ENCODE measurements at regions not wholly inside any gene's neighbourhood (a gene's known extent, or its start where the extent isn't known, plus 50 kb on each side); places are given as distances from the start of the nearest gene placed in this dataset.

DNA sequence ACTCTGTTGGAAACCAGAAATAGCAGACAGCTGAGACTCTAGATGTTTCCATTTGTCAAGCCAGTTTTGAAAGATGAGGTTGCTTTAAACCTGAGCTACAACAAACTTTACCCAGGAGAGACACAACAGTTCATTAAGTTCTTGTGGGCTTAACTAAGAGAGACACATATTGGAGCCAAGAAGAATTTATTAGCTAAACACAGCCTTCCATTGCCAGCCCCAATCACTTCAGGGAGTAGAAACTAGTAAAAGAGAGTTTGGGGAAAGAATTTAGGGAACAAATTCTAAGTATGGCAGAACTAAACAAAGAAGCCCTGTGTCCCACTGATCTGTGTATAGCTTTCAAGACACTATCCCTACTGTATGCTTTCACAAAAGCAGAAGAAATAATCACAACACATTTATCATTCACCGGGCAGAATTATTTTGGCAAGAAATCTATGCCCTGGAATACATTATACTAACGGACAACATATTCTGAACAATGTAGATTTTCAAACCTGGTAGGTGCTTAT is 87.3 kb upstream of the KAZN start:
- H3K4me2 ChIP-seq (replicated peaks; ENCODE audit: extremely low read depth, low read length, poor library complexity, severe bottlenecking) = no peak overlapping the region
- H3K9me3 Mint-ChIP-seq = peaks cover 0 to 3% (median 0%) of the 10 kb centered on the region in 7 donors
- no peak overlapping the region for H3K27ac Mint-ChIP-seq
- peaks cover 0 to 2% of the 10 kb centered on the region in 2 donors for H3K27me3 ChIP-seq (ENCODE audit: control insufficient read depth in 2 of 2, insufficient read depth in 2 of 2, low read length in 2 of 2)
- H3K36me3 ChIP-seq (replicated peaks in 1 of 2; ENCODE audit: control insufficient read depth in 1 of 2, insufficient read depth in 2 of 2, low read length in 2 of 2) = no peaks in the 10 kb centered on the region
- no peak overlapping the region for H3K4me3 ChIP-seq (replicated peaks in 1 of 3; ENCODE audit: low read depth in 2 of 3, low read length in 3 of 3)
- no CpG with 5 or more reads among the region's 2 CpGs for WGBS (ENCODE audit: insufficient coverage)
- no peaks in the 10 kb centered on the region for H4K20me1 ChIP-seq (ENCODE audit: insufficient read depth, low read length)
- no peaks in the 10 kb centered on the region for H3K9me3 ChIP-seq (replicated peaks in 1 of 2; ENCODE audit: control insufficient read depth in 1 of 2, insufficient read depth in 1 of 2, low read length in 2 of 2)
- H2AFZ ChIP-seq (ENCODE audit: insufficient read depth, low read depth, low read length, poor library complexity, severe bottlenecking) = no peak overlapping the region
- H3K4me3 Mint-ChIP-seq = no peak overlapping the region
- H3K36me3 Mint-ChIP-seq = no peaks in the 10 kb centered on the region
- H3K4me1 ChIP-seq (ENCODE audit: control insufficient read depth in 1 of 2, insufficient read depth in 2 of 2, low read length in 2 of 2) = no peaks in the 10 kb centered on the region
- H3K4me1 Mint-ChIP-seq = no peaks in the 10 kb centered on the region
- peaks cover 0 to 20% (median 4%) of the 10 kb centered on the region in 3 donors for H3K27me3 Mint-ChIP-seq (ENCODE audit: low read depth in 3 of 3)
- H3K79me2 ChIP-seq (ENCODE audit: insufficient read depth, low read length) = no peaks in the 10 kb centered on the region
- no peak overlapping the region for H3K27ac ChIP-seq (ENCODE audit: low read depth in 1 of 2, low read length in 2 of 2)
- TF ChIP-seq, protein P1, sequence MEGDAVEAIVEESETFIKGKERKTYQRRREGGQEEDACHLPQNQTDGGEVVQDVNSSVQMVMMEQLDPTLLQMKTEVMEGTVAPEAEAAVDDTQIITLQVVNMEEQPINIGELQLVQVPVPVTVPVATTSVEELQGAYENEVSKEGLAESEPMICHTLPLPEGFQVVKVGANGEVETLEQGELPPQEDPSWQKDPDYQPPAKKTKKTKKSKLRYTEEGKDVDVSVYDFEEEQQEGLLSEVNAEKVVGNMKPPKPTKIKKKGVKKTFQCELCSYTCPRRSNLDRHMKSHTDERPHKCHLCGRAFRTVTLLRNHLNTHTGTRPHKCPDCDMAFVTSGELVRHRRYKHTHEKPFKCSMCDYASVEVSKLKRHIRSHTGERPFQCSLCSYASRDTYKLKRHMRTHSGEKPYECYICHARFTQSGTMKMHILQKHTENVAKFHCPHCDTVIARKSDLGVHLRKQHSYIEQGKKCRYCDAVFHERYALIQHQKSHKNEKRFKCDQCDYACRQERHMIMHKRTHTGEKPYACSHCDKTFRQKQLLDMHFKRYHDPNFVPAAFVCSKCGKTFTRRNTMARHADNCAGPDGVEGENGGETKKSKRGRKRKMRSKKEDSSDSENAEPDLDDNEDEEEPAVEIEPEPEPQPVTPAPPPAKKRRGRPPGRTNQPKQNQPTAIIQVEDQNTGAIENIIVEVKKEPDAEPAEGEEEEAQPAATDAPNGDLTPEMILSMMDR (IDR thresholded peaks at IDR 0.05) = no peak
- intact Hi-C loops (cut with micrococcal nuclease) = no loop called here
- no peak for DNase-seq
- no peak overlapping the region for H3K9ac ChIP-seq (ENCODE audit: insufficient read depth, low read length, poor library complexity, severe bottlenecking)

DNA sequence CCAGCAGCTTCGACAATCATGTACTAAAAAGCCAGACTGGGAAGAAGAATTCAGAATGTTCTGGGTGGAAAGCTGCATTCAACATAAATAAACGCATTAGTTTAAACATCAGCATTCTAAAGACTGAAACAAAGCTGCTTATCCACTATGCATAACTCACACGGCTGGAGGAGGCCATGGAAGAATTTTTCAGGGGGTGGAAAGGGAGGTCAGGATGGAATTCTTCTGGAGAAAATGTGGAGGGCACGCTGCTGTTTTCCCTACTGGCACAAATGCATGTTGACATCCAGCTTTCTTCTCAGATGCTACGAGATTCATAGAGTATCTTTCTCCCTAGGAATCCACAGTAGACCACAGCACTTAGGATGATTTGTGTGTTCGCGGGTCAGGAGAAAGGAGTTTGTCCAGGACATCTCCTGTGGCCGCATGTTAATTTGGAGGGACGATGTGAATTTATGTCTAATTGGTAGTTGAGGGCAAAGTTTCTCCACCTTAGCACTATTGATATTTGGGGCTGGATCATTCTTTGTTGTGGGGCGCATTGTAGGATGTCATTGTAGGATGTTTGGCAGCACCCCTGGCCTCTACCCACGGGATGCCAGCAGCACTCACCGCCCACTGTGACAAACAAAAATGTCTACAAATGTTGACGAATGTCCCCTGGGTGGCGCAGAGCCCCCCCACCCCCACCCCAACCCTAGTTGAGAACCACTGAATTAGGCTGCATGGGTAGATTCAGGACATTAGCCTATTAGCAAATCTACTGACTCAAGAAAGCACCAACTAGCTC is 86.5 kb upstream of the KAZN start:
- 79% methylated on average over 8 of the region's 14 CpGs for WGBS (ENCODE audit: insufficient coverage)

More for the DNA sequence above, 86.5 kb upstream of the KAZN start:
- intact Hi-C loops (cut with micrococcal nuclease) = no loop called here
- H3K4me2 ChIP-seq (replicated peaks; ENCODE audit: extremely low read depth, low read length, poor library complexity, severe bottlenecking) = no peak overlapping the region
- H3K4me3 ChIP-seq (replicated peaks in 1 of 3; ENCODE audit: low read depth in 2 of 3, low read length in 3 of 3) = no peak overlapping the region
- H3K9me3 Mint-ChIP-seq = peaks cover 0 to 3% (median 0%) of the 10 kb centered on the region in 7 donors
- peaks cover 0 to 20% (median 4%) of the 10 kb centered on the region in 3 donors for H3K27me3 Mint-ChIP-seq (ENCODE audit: low read depth in 3 of 3)
- H3K36me3 Mint-ChIP-seq = no peaks in the 10 kb centered on the region
- H3K27ac ChIP-seq (ENCODE audit: low read depth in 1 of 2, low read length in 2 of 2) = no peak overlapping the region
- no peaks in the 10 kb centered on the region for H3K79me2 ChIP-seq (ENCODE audit: insufficient read depth, low read length)
- no peaks in the 10 kb centered on the region for H3K4me1 ChIP-seq (ENCODE audit: control insufficient read depth in 1 of 2, insufficient read depth in 2 of 2, low read length in 2 of 2)
- no peak overlapping the region for H2AFZ ChIP-seq (ENCODE audit: insufficient read depth, low read depth, low read length, poor library complexity, severe bottlenecking)
- no peak overlapping the region for H3K27ac Mint-ChIP-seq
- TF ChIP-seq, protein P1 (IDR thresholded peaks at IDR 0.05) = no peak
- no peaks in the 10 kb centered on the region for H3K36me3 ChIP-seq (replicated peaks in 1 of 2; ENCODE audit: control insufficient read depth in 1 of 2, insufficient read depth in 2 of 2, low read length in 2 of 2)
- DNase-seq = no peak
- no peaks in the 10 kb centered on the region for H4K20me1 ChIP-seq (ENCODE audit: insufficient read depth, low read length)
- H3K4me3 Mint-ChIP-seq = peak overlapping the region in 1 of 2 donors; percentile 4
- no peaks in the 10 kb centered on the region for H3K9me3 ChIP-seq (replicated peaks in 1 of 2; ENCODE audit: control insufficient read depth in 1 of 2, insufficient read depth in 1 of 2, low read length in 2 of 2)
- H3K4me1 Mint-ChIP-seq = no peaks in the 10 kb centered on the region
- H3K27me3 ChIP-seq (ENCODE audit: control insufficient read depth in 2 of 2, insufficient read depth in 2 of 2, low read length in 2 of 2) = peaks cover 0 to 2% of the 10 kb centered on the region in 2 donors
- no peak overlapping the region for H3K9ac ChIP-seq (ENCODE audit: insufficient read depth, low read length, poor library complexity, severe bottlenecking)
